Loucy (cell line): ENCODE measurements at regions not wholly inside any gene's neighbourhood (a gene's known extent, or its start where the extent isn't known, plus 50 kb on each side); places are given as distances from the start of the nearest gene placed in this dataset.

Experiments
- H2AFZ ChIP-seq: fragments of 200-600 bp; sonication (generic); 2 replicates; pipeline ENCODE4 v1.6.0; 2016; ENCODE audit warnings: antibody characterized with exemption, mild to moderate bottlenecking, low read length, moderate library complexity
- H3F3A ChIP-seq: fragments of 200-600 bp; 2 replicates; pipeline ENCODE4 v1.6.0; 2016; ENCODE audit warnings: antibody characterized with exemption, low read depth, mild to moderate bottlenecking
- H3K27me3 ChIP-seq: fragments of 200-600 bp; sonication (generic); 2 replicates; pipeline ENCODE4 v1.6.1; 2014; ENCODE audit warnings: low read length, mild to moderate bottlenecking; ENCODE audit not compliant: insufficient read depth, poor library complexity, severe bottlenecking
- H3K36me3 ChIP-seq: fragments of 200-600 bp; sonication (generic); 2 replicates; pipeline ENCODE4 v1.6.1; 2016; ENCODE audit warnings: low read length; ENCODE audit not compliant: insufficient read depth
- H3K4me1 ChIP-seq: fragments of 200-600 bp; sonication (generic); 2 replicates; pipeline ENCODE4 v1.5.1; 2014; ENCODE audit warnings: low read length, mild to moderate bottlenecking; ENCODE audit not compliant: insufficient read depth, poor library complexity, severe bottlenecking
- H3K4me2 ChIP-seq: fragments of 200-600 bp; sonication (generic); 2 replicates; pipeline ENCODE4 v1.6.0; 2014; ENCODE audit warnings: antibody characterized with exemption, low read length, low read depth, mild to moderate bottlenecking; ENCODE audit not compliant: poor library complexity, severe bottlenecking
- H3K4me3 ChIP-seq: fragments of 200-600 bp; sonication (generic); 2 replicates; pipeline ENCODE4 v1.5.1; 2014; ENCODE audit warnings: low read length, mild to moderate bottlenecking, mixed read lengths; ENCODE audit not compliant: poor library complexity, severe bottlenecking
- H3K79me2 ChIP-seq: fragments of 200-600 bp; sonication (generic); 2 replicates; pipeline ENCODE4 v1.6.1; 2014; ENCODE audit warnings: low read length; ENCODE audit not compliant: insufficient read depth
- H3K9ac ChIP-seq: fragments of 200-600 bp; sonication (generic); 2 replicates; pipeline ENCODE4 v1.6.0; 2014; ENCODE audit warnings: mild to moderate bottlenecking, low read depth, low read length, moderate library complexity; ENCODE audit not compliant: poor library complexity, severe bottlenecking
- H3K9me2 ChIP-seq: fragments of 200-600 bp; sonication (generic); replicated peaks from 2 replicates; pipeline ENCODE4 v1.6.1; 2016; ENCODE audit warnings: low read depth, low read length, mixed read lengths
- H3K9me3 ChIP-seq: fragments of 200-600 bp; sonication (generic); 2 replicates; pipeline ENCODE4 v1.6.1; 2014; ENCODE audit warnings: mild to moderate bottlenecking, antibody characterized with exemption, low read length, low read depth; ENCODE audit not compliant: insufficient read depth
- H4K20me1 ChIP-seq: fragments of 200-600 bp; sonication (generic); 2 replicates; pipeline ENCODE4 v1.6.0; 2014; ENCODE audit warnings: antibody characterized with exemption, low read length, mild to moderate bottlenecking; ENCODE audit not compliant: insufficient read depth, poor library complexity, severe bottlenecking
- CTCF ChIP-seq: fragments of 200-600 bp; sonication (generic); conservative IDR thresholded peaks from 2 replicates; pipeline ENCODE4 v1.5.1; 2014; ENCODE audit warnings: mild to moderate bottlenecking, antibody characterized with exemption, low read length
- EZH2phosphoT487 ChIP-seq: fragments of 200-600 bp; IDR thresholded peaks from 2 replicates; pipeline ENCODE4 v1.6.1; 2018; ENCODE audit warnings: antibody characterized with exemption, mild to moderate bottlenecking, moderate library complexity, borderline replicate concordance

GRCh38 chr16:6548507-6548906 is 784.1 kb upstream of the RBFOX1 start:
- H3K4me1 ChIP-seq, result no peaks in the 10 kb centered on the region
- H3K9me2 ChIP-seq, result no peaks in the 10 kb centered on the region
- H3K9ac ChIP-seq, result no peak overlapping the region
- H2AFZ ChIP-seq, result no peak overlapping the region
- H3K36me3 ChIP-seq, result no peaks in the 10 kb centered on the region
- no peak for TF ChIP-seq CTCF
- TF ChIP-seq EZH2phosphoT487, result no peak
- no peaks in the 10 kb centered on the region for H3K27me3 ChIP-seq
- no peaks in the 10 kb centered on the region for H3K79me2 ChIP-seq
- H4K20me1 ChIP-seq, result no peaks in the 10 kb centered on the region
- no peak overlapping the region for H3K4me3 ChIP-seq
- H3K4me2 ChIP-seq, result no peak overlapping the region
- H3F3A ChIP-seq, result no peaks in the 10 kb centered on the region
- no peaks in the 10 kb centered on the region for H3K9me3 ChIP-seq

- Histone ChIP-seq H3K9ac (no peak overlapping the region), H4K20me1 (no peaks in the 10 kb centered on the region), H3F3A (no peaks in the 10 kb centered on the region), H2AFZ (no peak overlapping the region), H3K4me2 (no peak overlapping the region), H3K36me3 (no peaks in the 10 kb centered on the region), H3K4me3 (no peak overlapping the region), H3K79me2 (no peaks in the 10 kb centered on the region), H3K4me1 (no peaks in the 10 kb centered on the region), H3K9me3 (no peaks in the 10 kb centered on the region), H3K27me3 (no peaks in the 10 kb centered on the region), H3K9me2 (no peaks in the 10 kb centered on the region)
- TF ChIP-seq EZH2phosphoT487, result no peak
Measured at GRCh38 chr16:6547131-6547530, 785.5 kb upstream of the RBFOX1 start.

- Histone ChIP-seq H3K36me3 (no peaks in the 10 kb centered on the region), H2AFZ (no peak overlapping the region), H4K20me1 (no peaks in the 10 kb centered on the region), H3K4me2 (no peak overlapping the region), H3K27me3 (no peaks in the 10 kb centered on the region), H3K9me2 (no peaks in the 10 kb centered on the region), H3K9ac (no peak overlapping the region), H3K4me1 (no peaks in the 10 kb centered on the region), H3K79me2 (no peaks in the 10 kb centered on the region), H3K9me3 (no peaks in the 10 kb centered on the region), H3F3A (no peaks in the 10 kb centered on the region), H3K4me3 (no peak overlapping the region)
- TF ChIP-seq CTCF (no peak), EZH2phosphoT487 (no peak)
Measured at GRCh38 chr16:6545329-6545728, 787.3 kb upstream of the RBFOX1 start.

- H3K9me3 ChIP-seq, result no peaks in the 10 kb centered on the region
- no peaks in the 10 kb centered on the region for H3K79me2 ChIP-seq
- H3K36me3 ChIP-seq, result no peaks in the 10 kb centered on the region
- no peaks in the 10 kb centered on the region for H4K20me1 ChIP-seq
- H3K27me3 ChIP-seq, result no peaks in the 10 kb centered on the region
- H3K4me1 ChIP-seq, result no peaks in the 10 kb centered on the region
- H3F3A ChIP-seq, result no peaks in the 10 kb centered on the region
- no peak overlapping the region for H2AFZ ChIP-seq
- no peak overlapping the region for H3K9ac ChIP-seq
- no peak overlapping the region for H3K4me3 ChIP-seq
- no peaks in the 10 kb centered on the region for H3K9me2 ChIP-seq
- H3K4me2 ChIP-seq, result no peak overlapping the region
- TF ChIP-seq CTCF (no peak), EZH2phosphoT487 (no peak)
Measured at GRCh38 chr16:6541267-6541666, 791.4 kb upstream of the RBFOX1 start.
